ENCODE measurements at regions not wholly inside any gene's neighbourhood (a gene's known extent, or its start where the extent isn't known, plus 50 kb on each side); places are given as distances from the start of the nearest gene placed in this dataset.

DNA sequence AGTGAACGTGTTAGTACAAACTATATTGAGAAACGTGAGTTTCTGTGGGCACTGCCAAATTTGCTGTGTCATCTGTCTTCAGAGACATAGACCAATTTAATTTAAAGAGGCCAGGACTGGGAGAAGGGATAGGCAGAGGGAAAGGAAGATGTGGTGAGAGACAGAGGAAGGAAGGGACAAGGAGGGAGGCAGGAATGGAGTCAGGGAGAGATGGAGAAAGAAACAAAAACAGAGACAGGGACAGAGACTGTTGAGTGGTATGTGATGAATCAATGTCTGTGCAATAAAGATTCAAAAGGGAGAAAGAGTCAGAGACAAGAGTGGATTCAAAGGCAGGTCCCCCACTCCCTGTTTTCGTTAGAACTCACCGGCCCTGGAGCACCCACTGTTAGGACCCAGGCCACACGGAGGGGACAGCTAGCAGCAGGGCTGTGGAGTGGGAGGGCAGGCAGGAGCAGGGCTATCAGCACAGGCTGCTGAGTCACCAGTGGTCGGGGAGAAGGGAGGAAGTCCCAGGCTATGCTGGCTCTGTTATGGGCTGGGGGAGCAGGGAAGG is 51.6 kb upstream of the CHD6 start:
- TF ChIP-seq, protein P1, sequence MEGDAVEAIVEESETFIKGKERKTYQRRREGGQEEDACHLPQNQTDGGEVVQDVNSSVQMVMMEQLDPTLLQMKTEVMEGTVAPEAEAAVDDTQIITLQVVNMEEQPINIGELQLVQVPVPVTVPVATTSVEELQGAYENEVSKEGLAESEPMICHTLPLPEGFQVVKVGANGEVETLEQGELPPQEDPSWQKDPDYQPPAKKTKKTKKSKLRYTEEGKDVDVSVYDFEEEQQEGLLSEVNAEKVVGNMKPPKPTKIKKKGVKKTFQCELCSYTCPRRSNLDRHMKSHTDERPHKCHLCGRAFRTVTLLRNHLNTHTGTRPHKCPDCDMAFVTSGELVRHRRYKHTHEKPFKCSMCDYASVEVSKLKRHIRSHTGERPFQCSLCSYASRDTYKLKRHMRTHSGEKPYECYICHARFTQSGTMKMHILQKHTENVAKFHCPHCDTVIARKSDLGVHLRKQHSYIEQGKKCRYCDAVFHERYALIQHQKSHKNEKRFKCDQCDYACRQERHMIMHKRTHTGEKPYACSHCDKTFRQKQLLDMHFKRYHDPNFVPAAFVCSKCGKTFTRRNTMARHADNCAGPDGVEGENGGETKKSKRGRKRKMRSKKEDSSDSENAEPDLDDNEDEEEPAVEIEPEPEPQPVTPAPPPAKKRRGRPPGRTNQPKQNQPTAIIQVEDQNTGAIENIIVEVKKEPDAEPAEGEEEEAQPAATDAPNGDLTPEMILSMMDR (IDR thresholded peaks at IDR 0.05; ENCODE audit: insufficient read depth, low read depth, low read length), result no peak
- TF ChIP-seq EZH2 (IDR thresholded peaks at IDR 0.05; ENCODE audit: insufficient read depth, low read length), result no peak
